ENCODE measurements at regions not wholly inside any gene's neighbourhood (a gene's known extent, or its start where the extent isn't known, plus 50 kb on each side); places are given as distances from the start of the nearest gene placed in this dataset.
"Not testable (repeated sequence)": the region's sequence is repeated elsewhere in the genome, so short reads cannot be mapped to it uniquely, and the experiment has no call there.

DNA sequence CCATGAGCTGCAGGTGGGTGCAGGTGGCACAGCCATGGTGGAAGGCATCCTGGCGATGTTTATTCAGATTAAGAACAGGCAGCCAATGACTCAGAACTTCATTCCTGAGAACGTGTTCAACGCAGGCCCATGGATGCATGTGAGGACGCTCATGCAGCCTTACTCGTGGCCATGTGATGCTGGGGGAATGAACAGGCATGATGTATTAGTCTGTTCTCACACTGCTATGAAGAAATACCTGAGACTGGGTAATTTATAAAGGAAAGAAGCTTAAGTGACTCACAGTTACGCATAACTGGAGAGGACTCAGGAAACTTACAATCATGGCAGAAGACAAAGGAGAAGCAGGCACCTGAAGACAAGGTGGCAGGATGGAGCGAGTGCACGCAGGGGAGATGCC lies 146.6 kb downstream of the RNASET2 start:
- no peak for DNase-seq (ENCODE audit: low read depth in 3 of 3, low spot score in 2 of 3)

DNA sequence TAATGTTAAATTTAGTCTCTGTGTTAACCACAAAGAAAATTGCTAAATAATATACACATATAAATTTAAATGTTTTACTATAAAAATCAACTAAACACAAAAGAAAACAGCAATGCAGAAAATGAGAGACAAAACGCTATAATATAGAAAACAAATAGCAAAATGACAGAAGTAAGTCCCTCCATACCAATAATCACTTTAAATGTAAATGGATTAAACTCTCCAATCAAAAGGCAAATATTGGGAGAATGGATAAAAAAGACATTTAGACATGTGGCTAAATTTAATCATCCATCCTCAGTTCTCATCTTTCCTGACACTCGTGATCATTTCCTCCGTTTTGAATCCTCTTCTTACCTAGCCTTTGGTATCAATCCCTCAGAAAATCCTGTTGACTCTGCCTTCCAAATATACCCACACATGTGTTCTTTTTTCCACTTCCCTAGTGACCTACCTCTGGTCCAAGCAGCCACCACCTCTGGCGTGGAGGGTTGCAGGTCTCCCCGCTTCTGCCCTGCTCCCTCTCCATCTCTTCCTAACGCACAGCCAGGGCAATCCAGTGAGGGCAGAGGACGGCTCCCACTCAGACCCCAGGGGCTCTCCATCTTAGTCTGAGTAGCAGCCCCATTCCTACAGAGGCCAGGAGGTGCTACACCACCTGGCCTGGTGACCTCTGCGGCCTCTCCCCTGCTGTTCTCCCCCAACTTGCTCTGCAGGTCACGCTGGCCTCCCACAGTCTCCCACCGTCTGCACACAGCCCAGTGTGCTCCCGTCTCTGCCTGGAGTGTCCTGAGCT lies 149.2 kb downstream of the RNASET2 start:
- no peak for DNase-seq (ENCODE audit: low read depth in 3 of 3, low spot score in 2 of 3)

DNA sequence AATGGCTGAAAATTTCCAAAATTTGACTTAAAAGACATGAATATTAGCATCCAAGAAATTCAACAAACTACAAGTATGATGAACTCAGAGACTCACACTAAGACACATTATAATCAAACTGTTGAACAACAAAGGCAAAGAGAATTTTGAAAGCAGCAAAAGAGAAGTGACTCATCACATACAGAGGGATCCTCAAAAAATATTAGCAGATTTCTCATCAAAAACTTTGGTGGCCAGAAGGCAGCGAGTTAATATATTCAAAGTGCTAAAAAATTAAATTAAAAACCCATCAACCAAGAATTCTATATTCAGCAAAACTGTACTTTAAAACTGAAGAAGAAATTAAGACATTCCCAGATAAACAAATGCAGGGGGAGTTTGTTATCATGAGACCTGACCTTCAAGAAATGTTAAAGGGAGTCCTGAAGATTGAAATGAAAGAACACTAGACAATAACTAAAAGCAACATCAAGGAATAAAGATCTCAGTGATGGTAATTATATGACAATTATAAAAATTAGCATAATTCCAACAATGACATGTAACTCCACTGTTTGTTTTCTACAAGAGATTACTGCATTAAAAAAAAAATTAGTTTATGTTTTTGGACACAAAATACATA lies 150.0 kb downstream of the RNASET2 start:
- no peak for DNase-seq (ENCODE audit: low read depth in 3 of 3, low spot score in 2 of 3)

DNA sequence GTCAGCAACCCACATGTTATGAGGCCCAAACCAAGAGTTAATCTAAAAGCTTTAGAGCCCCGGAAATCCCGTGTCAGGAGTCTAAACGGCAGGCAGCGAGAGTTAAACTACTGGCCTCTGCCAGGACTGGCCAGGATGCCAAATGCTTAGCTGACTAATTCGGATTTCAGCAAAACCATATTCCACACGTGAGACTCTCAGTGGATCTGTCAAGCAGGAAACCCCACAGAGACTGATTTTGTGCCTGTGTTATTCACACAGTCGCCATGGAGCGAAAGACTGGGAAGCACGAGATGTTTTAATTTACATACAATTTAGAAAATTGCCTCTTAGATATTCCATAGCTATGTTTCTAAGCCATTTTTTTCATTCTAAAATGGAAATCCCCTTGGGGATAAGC lies 152.9 kb downstream of the RNASET2 start:
- DNase-seq (ENCODE audit: low read depth in 3 of 3, low spot score in 2 of 3) = no peak

DNA sequence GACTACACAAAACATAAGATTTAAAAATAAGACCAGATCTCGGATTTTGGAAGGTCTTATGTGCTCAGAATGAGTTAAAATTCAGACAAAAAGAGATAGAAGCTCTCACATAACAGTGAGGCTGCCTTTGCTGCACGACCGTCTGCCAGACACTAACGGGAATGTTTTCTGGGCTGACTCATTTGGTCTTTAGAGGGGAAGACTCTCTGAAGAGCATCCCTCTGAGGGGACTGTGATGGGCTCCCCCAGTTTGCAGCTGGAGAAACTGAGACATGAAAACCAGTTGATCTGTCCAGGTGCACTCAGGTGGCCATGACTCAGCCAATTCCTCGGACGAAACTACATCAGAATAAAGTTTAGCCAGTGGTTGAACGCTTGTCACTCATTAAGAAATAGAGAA lies 153.9 kb downstream of the RNASET2 start:
- DNase-seq (ENCODE audit: low read depth in 3 of 3, low spot score in 2 of 3) = no peak

DNA sequence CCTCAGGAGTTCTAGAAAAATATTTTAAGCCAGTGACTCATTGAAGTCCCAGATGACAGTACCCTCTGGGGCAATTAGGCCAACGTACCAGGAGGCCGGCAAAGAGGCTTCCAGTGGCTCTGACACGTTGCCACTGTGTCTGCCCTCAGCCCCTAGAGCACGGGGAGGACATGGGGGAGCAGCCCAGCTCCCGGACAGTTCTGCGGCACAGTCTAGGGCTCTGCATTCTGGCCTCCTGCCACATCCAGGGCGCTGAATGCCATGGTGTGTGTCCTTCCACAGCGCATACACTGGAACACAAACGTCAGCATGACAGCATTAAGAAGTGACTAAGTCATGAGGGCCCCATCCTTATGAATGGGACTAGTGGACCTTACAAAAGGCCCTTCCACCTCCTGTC lies 156.2 kb downstream of the RNASET2 start:
- no peak for DNase-seq (ENCODE audit: low read depth in 3 of 3, low spot score in 2 of 3)

DNA sequence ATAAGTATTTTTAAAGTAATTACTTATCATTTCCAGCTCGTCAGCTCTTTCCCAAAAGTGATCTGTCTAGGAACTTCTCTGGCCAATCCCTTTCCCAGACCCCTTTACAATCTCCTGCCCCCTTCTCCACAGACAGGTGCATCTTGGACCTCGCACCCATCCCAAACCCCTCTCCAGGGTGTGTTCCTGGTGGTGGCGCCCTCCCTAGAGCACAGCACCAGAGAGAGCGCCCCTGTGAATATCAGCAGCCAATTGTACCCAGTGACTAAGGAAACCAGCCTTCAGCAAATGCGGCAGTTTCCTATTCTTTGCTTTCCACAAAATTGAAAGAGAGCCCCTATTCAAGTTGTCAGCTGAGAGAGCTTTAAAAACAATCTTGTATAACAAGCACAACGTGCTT lies 157.7 kb downstream of the RNASET2 start:
- DNase-seq (ENCODE audit: low read depth in 3 of 3, low spot score in 2 of 3) = no peak

DNA sequence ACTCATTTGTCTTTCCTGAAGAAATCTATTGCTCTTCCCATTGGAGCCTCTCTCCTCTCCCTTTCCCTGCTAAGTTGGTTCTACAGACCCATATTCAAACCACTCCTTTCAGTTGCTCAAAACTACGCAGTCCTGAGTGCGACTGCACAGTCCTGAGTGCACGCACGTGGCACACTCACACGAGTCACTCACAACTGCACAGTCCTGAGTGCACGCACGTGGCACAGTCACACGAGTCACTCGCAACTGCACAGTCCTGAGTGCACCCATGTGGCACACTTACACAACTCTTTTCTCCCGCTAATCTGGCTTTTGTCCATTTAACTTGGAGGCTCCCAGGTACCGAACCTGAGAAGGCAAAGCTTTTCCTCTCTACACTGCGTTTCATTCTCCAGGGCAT lies 159.7 kb downstream of the RNASET2 start:
- DNase-seq (ENCODE audit: low read depth in 3 of 3, low spot score in 2 of 3) = no peak

DNA sequence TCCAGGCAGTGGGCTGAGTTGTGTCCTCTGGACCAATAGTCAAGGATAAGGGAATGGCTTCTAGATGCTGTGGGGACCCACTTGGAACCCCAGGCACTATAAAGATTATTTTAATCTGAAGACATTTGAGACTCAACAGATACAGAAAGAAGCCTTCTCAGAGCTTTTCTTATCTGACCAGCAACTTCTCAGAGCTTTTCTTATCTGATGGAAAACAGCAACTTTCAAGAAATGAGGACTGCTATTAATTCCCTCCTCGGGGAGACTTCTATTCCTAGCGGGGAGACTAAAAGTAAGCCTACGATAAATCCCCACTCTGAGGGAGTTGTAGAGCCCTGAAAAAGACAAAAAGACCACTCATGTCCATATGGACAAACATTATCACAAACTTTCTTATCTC lies 160.5 kb downstream of the RNASET2 start:
- DNase-seq (ENCODE audit: low read depth in 3 of 3, low spot score in 2 of 3) = no peak

DNA sequence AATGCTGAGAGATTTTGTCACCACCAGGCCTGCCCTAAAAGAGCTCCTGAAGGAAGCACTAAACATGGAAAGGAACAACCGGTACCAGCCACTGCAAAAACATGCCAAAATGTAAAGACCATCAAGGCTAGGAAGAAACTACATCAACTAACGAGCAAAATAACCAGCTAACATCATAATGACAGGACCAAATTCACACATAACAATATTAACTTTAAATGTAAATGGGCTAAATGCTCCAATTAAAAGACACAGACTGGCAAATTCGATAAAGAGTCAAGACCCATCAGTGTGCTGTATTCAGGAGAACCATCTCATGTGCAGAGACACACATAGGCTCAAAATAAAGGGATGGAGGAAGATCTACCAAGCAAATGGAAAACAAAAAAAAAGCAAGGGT lies 163.8 kb upstream of the RPS6KA2 start:
- DNase-seq (ENCODE audit: low read depth in 3 of 3, low spot score in 2 of 3) = not testable (repeated sequence)

DNA sequence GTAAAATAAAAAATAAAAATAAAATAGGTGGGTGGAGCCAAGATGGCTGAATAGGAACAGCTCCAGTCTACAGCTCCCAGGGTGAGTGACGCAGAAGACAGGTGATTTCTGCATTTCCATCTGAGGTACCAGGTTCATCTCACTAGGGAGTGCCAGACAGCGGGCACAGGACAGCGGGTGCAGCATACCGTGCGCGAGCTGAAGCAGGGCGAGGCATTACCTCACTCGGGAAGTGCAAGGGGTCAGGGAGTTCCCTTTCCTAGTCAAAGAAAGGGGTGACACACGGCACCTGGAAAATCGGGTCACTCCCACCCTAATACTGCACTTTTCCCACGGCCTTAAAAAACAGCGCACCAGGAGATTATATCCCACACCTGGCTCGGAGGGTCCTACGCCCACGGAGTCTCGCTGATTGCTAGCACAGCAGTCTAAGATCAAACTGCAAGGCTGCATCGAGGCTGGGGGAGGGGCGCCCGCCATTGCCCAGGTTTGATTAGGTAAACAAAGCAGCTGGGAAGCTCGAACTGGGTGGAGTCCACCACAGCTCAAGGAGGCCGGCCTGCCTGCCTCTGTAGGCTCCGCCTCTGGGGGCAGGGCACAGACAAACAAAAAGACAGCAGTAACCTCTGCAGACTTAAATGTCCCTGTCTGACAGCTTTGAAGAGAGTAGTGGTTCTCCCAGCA lies 161.9 kb upstream of the RPS6KA2 start:
- DNase-seq (ENCODE audit: low read depth in 3 of 3, low spot score in 2 of 3) = not testable (repeated sequence)

DNA sequence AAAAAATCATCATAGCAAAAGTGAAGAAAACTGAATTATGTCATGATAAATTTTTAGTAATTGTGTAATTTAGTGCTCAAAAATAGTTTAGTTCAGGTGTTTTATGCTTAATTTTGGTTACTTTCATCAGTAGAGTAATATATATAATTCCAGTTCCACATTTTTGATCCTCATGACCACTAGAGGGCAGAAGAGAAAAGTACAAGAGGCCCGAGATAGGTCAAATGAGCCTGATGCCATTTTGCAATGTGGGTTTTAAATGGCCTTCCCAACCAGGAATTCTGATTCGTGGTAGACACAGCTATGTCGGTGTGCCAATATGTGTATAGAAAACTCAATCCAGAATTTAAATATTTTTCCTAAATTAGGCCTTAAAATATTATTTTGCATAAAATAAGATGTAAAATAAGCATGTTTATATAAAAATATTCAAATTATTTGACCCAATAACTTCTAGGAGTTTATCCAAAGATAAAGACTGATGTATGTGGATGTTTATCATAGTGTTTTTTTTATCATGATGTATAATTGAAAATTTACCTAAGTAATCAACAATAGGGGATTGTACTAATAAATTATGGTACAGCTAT lies 159.7 kb upstream of the RPS6KA2 start:
- peak; percentile 14 to 46 (median 31) for DNase-seq (ENCODE audit: low read depth in 3 of 3, low spot score in 2 of 3)

DNA sequence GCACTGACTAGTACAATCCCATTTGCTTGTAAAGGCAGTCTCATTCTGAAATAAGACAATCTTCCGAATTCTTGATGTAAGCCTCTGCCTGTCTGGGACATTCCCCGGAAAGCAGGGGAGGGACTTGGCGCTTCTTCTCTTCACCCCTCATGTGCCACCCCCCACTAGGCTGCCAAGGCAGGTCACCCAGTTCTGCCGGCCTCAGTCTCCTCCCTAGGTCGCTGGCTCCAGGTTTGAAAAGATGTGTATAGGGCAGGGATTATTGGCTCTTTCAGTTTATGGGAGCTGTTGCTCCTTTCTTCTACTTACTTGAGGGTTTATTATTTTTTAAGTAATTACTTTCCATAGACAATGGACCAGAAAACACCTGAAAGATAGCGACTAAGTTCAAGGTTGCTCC lies 158.1 kb upstream of the RPS6KA2 start:
- no peak for DNase-seq (ENCODE audit: low read depth in 3 of 3, low spot score in 2 of 3)

DNA sequence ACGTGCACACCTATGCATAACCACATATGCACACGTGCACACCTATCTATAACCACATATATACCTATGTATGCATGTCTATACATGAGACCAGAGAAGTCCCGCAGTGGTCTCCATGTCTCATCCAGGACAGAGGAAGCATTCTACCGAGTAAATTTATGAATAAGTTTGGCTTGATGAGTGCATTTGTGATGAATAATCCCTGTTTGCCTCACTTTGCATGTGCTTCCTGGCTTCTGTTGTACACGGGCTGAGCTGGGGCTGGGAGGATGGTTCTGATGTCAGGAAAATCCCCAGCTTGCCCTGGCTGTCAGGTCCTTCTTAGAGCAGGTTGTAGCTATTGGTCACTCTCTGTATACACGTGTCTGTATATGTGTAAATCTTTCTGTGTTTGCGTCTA lies 157.6 kb upstream of the RPS6KA2 start:
- DNase-seq (ENCODE audit: low read depth in 3 of 3, low spot score in 2 of 3) = no peak

DNA sequence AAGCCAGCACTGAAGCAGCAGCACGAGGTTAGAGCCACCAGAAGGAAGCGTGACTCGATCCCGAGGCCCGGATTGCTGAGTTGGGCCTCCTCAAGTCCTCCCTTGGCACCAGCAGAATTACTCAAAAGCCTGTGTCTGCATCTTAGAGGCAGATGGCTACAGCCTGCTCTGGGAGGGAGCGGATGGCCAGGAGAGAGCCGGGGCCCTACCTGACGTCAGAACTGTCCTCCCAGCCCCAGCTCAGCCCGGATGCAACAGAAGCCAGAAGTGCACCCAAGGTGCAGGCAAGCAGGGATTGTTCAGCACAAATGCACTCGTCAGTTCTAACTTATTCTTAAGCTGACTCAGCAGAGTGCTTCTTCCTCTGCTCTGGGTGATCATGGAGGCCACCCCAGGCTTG lies 155.5 kb upstream of the RPS6KA2 start:
- DNase-seq (ENCODE audit: low read depth in 3 of 3, low spot score in 2 of 3) = no peak

DNA sequence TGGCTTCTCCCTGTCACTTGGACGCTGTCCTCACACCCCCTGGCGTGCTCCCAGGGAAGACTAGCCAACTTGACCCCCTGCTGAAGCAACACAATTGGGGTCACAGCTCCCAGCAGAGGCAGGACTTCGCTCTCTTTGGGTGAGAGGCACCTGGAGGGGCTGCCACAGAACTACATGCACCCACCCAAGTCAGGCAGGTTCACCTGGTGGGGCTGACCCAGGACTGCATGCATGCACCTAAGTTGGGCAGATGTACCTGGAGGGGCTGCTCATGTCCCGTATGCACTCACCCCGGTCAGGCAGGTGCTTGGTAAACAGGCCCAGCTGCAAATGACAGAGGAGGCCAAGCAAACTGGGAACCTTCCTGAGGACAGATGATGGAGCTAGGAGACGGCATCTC lies 154.3 kb upstream of the RPS6KA2 start:
- DNase-seq (ENCODE audit: low read depth in 3 of 3, low spot score in 2 of 3) = no peak

DNA sequence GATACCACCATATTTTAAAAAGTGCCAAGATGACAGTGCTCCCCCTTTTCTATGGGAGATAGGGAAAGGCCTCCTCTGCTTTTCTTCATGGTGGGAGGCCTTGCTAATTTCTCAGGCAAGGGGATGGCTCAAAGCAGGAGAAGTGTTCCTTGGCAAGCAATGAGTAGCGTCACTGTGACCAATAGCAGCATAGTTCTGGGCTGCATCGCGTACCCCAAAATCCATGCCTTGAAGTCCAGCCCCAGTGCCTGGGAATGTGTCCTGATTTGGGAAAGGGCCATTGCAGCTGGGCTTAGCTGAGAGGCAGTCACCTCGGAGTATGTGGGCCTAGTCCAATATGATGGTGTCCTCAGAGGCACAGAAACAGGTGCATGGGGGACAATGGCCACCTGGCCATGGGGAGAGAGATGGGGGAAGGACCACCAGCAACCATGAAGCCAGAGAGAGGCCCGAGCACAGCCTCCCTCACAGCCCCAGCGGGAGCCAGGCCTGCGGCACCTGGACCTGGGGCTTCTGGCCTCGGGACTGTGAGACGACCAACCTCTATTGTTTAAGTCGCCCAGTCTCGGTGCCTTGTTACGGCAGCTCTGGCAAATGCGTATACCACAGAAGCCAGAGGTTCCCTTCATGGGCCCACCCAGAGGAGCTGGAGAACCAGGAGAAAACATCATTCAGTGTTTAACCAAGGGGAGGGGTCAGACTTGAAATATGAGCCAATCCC lies 153.1 kb upstream of the RPS6KA2 start:
- DNase-seq (ENCODE audit: low read depth in 3 of 3, low spot score in 2 of 3) = no peak

DNA sequence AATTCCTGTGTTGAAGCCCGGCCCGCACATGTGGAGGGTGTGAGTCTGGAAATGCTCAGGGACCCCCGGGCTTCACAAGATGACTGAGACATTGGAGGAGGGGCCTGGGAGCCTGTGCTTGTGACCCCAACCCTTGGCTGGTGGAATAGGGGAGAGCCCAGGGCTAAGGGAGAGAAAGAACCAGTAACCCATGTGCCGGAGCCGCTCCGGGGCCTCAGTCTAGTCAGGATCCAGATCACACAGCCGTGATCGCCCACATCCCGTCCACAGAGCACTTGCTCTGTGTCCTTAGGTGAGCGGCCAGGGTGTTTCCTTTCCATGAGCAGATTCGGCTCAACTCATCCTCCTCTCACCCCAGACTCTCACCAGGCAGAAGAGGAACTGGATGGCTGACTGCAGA lies 152.3 kb upstream of the RPS6KA2 start:
- DNase-seq (ENCODE audit: low read depth in 3 of 3, low spot score in 2 of 3) = no peak

DNA sequence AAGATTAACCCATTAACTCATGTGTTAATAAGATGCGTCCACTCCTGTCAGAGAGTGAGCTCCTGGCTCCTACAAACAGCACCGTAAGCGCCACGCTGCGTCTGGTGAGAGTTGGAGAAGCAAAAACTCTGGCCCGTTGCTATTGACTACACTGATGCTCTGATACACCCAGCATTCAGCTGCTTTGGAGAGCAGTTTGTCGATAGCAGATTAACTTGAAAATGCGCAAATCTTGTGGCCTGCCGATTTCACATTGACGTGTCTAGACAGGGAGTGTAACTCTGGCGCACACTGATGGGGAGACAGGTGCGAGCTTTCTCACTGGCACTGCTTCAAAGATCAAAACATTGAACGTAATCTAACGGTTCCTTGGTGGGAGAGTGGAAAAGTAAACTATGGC lies 151.7 kb upstream of the RPS6KA2 start:
- no peak for DNase-seq (ENCODE audit: low read depth in 3 of 3, low spot score in 2 of 3)

DNA sequence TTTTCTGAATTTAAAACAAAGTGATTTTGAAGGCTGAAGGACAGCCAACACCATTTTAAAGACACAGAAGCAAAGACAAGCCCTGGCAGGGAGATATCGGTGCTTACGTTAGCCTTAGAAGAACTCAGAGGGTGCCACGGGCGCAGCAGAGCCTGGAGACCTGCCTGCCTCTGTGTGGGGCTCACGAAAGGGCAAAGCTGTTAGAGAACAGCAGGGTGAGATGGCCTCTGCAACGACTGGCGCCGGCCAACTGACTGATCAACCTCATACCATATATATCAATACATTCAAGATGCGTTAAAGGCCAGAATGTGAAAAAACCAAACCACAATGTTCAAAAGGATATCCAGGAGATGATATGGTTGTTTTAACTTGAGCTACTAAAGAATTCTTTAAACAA lies 151.0 kb upstream of the RPS6KA2 start:
- no peak for DNase-seq (ENCODE audit: low read depth in 3 of 3, low spot score in 2 of 3)

DNA sequence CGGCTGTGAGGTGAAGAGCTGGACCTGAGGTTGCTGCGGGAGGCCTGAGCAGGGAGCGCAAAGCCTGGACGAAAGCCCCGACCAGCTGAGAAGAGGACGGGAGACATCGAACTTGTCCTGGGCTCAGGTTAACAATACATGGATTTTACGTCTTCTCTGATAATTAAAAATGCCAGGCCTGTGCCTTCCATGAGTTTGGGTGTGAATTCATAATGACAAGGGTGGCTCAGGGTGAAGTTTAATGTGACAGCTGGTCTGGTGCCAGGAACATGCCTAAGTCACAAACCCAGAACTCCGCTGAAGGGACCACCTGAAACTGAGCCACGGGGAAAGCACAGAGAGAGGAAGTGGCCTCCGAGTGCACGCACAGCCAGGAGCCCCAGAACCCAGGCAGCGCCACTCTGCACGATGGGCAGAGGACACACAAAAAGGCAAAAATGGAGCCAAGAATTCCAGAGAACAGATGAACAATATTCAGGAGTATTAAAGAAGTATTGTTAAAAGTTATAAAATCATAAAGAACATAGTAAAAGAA lies 150.1 kb upstream of the RPS6KA2 start:
- DNase-seq (ENCODE audit: low read depth in 3 of 3, low spot score in 2 of 3) = no peak

All from right renal cortex interstitium (tissue), 3 donors.